HEK293T (cell line): ENCODE measurements at regions not wholly inside any gene's neighbourhood (a gene's known extent, or its start where the extent isn't known, plus 50 kb on each side); places are given as distances from the start of the nearest gene placed in this dataset.

Experiments
- CTCF ChIA-PET: fragments of 350-600 bp; formaldehyde crosslinking; extraction: SDS; loops from one replicate; lab custom pipeline; 2021; ENCODE audit warnings: antibody characterized with exemption, inconsistent platforms; lab: Yijun Ruan, JAX
- POLR2A ChIA-PET: fragments of 350-600 bp; formaldehyde crosslinking; extraction: SDS; loops from one replicate; lab custom pipeline; 2020; ENCODE audit warnings: antibody characterized with exemption, inconsistent platforms; lab: Yijun Ruan, JAX
- DNase-seq: peaks from one replicate; pipeline ENCODE4 v3.0.0; 2012; ENCODE audit warnings: mixed read lengths; ENCODE audit errors: extremely low spot score
- ARNT ChIP-seq: fragments of 450-650 bp; IDR thresholded peaks from 2 replicates; pipeline ENCODE4 v1.6.1; 2017; ENCODE audit warnings: mild to moderate bottlenecking
- BHLHE40 ChIP-seq: fragments of 450-650 bp; IDR thresholded peaks from 2 replicates; pipeline ENCODE4 v1.6.1; 2016; ENCODE audit warnings: mild to moderate bottlenecking, moderate library complexity, borderline replicate concordance
- CTBP1 ChIP-seq: fragments of 450-650 bp; IDR thresholded peaks from 2 replicates; pipeline ENCODE4 v1.6.1; 2016; ENCODE audit warnings: borderline replicate concordance
- ELF4 ChIP-seq: fragments of 450-650 bp; IDR thresholded peaks from 2 replicates; pipeline ENCODE4 v1.6.1; 2017; ENCODE audit warnings: antibody characterized with exemption
- FOXA1 ChIP-seq: fragments of 450-650 bp; IDR thresholded peaks from 2 replicates; pipeline ENCODE4 v1.6.1; 2016; ENCODE audit warnings: mild to moderate bottlenecking
- FOXK2 ChIP-seq: fragments of 450-650 bp; IDR thresholded peaks from 2 replicates; pipeline ENCODE4 v1.6.1; 2016; ENCODE audit warnings: mild to moderate bottlenecking
- FOXM1 ChIP-seq: fragments of 450-650 bp; IDR thresholded peaks from 2 replicates; pipeline ENCODE4 v1.6.1; 2017; ENCODE audit warnings: mild to moderate bottlenecking, borderline replicate concordance
- HDGF ChIP-seq: fragments of 450-650 bp; IDR thresholded peaks from 2 replicates; pipeline ENCODE4 v1.6.1; 2017; ENCODE audit warnings: antibody characterized with exemption, borderline replicate concordance
- L3MBTL2 ChIP-seq: fragments of 450-650 bp; conservative IDR thresholded peaks from 2 replicates; pipeline ENCODE4 v1.6.1; 2016; ENCODE audit warnings: mild to moderate bottlenecking
- LEF1 ChIP-seq: fragments of 450-650 bp; IDR thresholded peaks from 2 replicates; pipeline ENCODE4 v1.6.1; 2017; ENCODE audit warnings: mild to moderate bottlenecking, borderline replicate concordance
- NFRKB ChIP-seq: fragments of 450-650 bp; IDR thresholded peaks from 2 replicates; pipeline ENCODE4 v1.6.1; 2016; ENCODE audit warnings: mild to moderate bottlenecking, moderate library complexity
- PKNOX1 ChIP-seq: fragments of 450-650 bp; IDR thresholded peaks from 2 replicates; pipeline ENCODE4 v1.6.1; 2016
- SP1 ChIP-seq: fragments of 450-650 bp; IDR thresholded peaks from 2 replicates; pipeline ENCODE4 v1.6.1; 2017
- SUZ12 ChIP-seq: fragments of 450-650 bp; IDR thresholded peaks from 2 replicates; pipeline ENCODE4 v1.6.1; 2016; ENCODE audit warnings: mild to moderate bottlenecking
- TARDBP ChIP-seq: fragments of 450-650 bp; IDR thresholded peaks from 2 replicates; pipeline ENCODE4 v1.6.1; 2016
- ZNF384 ChIP-seq: fragments of 450-650 bp; IDR thresholded peaks from 2 replicates; pipeline ENCODE4 v1.6.1; 2016

GRCh38 chr6:156699935-156700334 lies 77.2 kb upstream of the ARID1B start:
- no peak for TF ChIP-seq CTBP1
- TF ChIP-seq LEF1 = no peak
- no peak for TF ChIP-seq PKNOX1
- TF ChIP-seq BHLHE40 = no peak
- TF ChIP-seq FOXA1 = no peak
- no peak for TF ChIP-seq TARDBP

GRCh38 chr6:156699017-156699421 lies 78.2 kb upstream of the ARID1B start:
- ChIA-PET CTCF (no interaction called here), POLR2A (no interaction called here)
- TF ChIP-seq LEF1 = no peak
- no peak for TF ChIP-seq CTBP1
- no peak for TF ChIP-seq NFRKB
- no peak for TF ChIP-seq SUZ12
- TF ChIP-seq ZNF384 = no peak
- no peak for TF ChIP-seq SP1
- no peak for TF ChIP-seq L3MBTL2
- TF ChIP-seq HDGF = no peak
- no peak for TF ChIP-seq PKNOX1
- no peak for TF ChIP-seq BHLHE40
- TF ChIP-seq FOXA1 = no peak
- no peak for TF ChIP-seq ELF4
- no peak for TF ChIP-seq FOXK2
- no peak for TF ChIP-seq ARNT
- TF ChIP-seq TARDBP = no peak
- TF ChIP-seq FOXM1 = no peak
- no peak for DNase-seq

More at GRCh38 chr6:156699935-156700334, 77.2 kb upstream of the ARID1B start:
- CTCF ChIA-PET = no interaction called here
- DNase-seq = no peak
- POLR2A ChIA-PET = no interaction called here

GRCh38 chr6:156698239-156699016 lies 78.8 kb upstream of the ARID1B start:
- TF ChIP-seq SUZ12 = no peak
- no peak for TF ChIP-seq ZNF384
- TF ChIP-seq SP1 = no peak
- TF ChIP-seq ELF4 = no peak
- TF ChIP-seq FOXA1 = no peak
- TF ChIP-seq LEF1 = no peak
- no peak for TF ChIP-seq HDGF
- TF ChIP-seq NFRKB = no peak
- no peak for TF ChIP-seq L3MBTL2
- no peak for TF ChIP-seq FOXM1
- TF ChIP-seq CTBP1 = no peak
- no peak for TF ChIP-seq ARNT
- TF ChIP-seq BHLHE40 = no peak
- no peak for TF ChIP-seq PKNOX1
- DNase-seq = no peak
- POLR2A ChIA-PET = interaction anchor here (1.5 kb wide), 1 partner anchor 9 kb away, joined by 3 read pairs; no protein-coding TSS in a partner anchor

GRCh38 chr6:156697225-156697830 lies 79.8 kb upstream of the ARID1B start:
- POLR2A ChIA-PET = interaction anchor here (1.5 kb wide), 1 partner anchor 8 kb away, joined by 3 read pairs; no protein-coding TSS in a partner anchor
- TF ChIP-seq CTBP1 (no peak), FOXA1 (no peak), ZNF384 (no peak), LEF1 (no peak), NFRKB (no peak), FOXK2 (no peak), TARDBP (no peak), SP1 (no peak), FOXM1 (no peak)
- CTCF ChIA-PET = no interaction called here
- DNase-seq = no peak

More at GRCh38 chr6:156698239-156699016, 78.8 kb upstream of the ARID1B start:
- CTCF ChIA-PET = no interaction called here

GRCh38 chr6:156695742-156696141 lies 81.4 kb upstream of the ARID1B start:
- CTCF ChIA-PET = interaction anchor here (0.5 to 0.6 kb wide), 2 partner anchors 9 to 1957 kb away, joined by 3 read pairs; no protein-coding TSS in a partner anchor
- POLR2A ChIA-PET = no interaction called here
- TF ChIP-seq FOXM1 (no peak), BHLHE40 (no peak), SUZ12 (no peak), ARNT (no peak), FOXK2 (no peak), CTBP1 (no peak), HDGF (no peak), TARDBP (no peak), ZNF384 (no peak)
- DNase-seq = no peak

GRCh38 chr6:156694679-156695078 lies 82.5 kb upstream of the ARID1B start:
- DNase-seq = no peak
- ChIA-PET CTCF (no interaction called here), POLR2A (no interaction called here)
- TF ChIP-seq ARNT (no peak), ZNF384 (no peak), CTBP1 (no peak), ELF4 (no peak), SP1 (no peak), BHLHE40 (no peak), SUZ12 (no peak), NFRKB (no peak), FOXA1 (no peak)
